ENCODE measurements at regions not wholly inside any gene's neighbourhood (a gene's known extent, or its start where the extent isn't known, plus 50 kb on each side); places are given as distances from the start of the nearest gene placed in this dataset.
A peak's percentile ranks its signal among the peaks of the same experiment; 100 is the strongest.

GRCh38 chr7:82757-83155 is 109.6 kb upstream of the FAM20C start:
- Histone ChIP-seq H3K36me3 (no peaks in the 10 kb centered on the region), H3K4me1 (peaks cover 0 to 4% of the 10 kb centered on the region in 2 donors), H3K4me3 (no peak overlapping the region)

GRCh38 chr7:83441-83840 is 108.9 kb upstream of the FAM20C start:
- Histone ChIP-seq H3K4me1 (peaks cover 0 to 4% of the 10 kb centered on the region in 2 donors), H3K9me3 (no peaks in the 10 kb centered on the region), H3K27ac (no peak overlapping the region), H3K4me3 (no peak overlapping the region), H3K36me3 (no peaks in the 10 kb centered on the region), H3K27me3 (no peaks in the 10 kb centered on the region)
- intact Hi-C loops (cut with DNase I; ENCODE audit: low total_unique reads), result no loop called here
- TF ChIP-seq POLR2A (IDR thresholded peaks at IDR 0.05) (no peak), CTCF (IDR thresholded peaks at IDR 0.05) (no peak)
- DNase-seq (ENCODE audit: low spot score in 2 of 2), result peak in 1 of 2 donors; percentile 15

More at GRCh38 chr7:82757-83155, 109.6 kb upstream of the FAM20C start:
- no peak for DNase-seq (ENCODE audit: low spot score in 2 of 2)
- intact Hi-C loops (cut with DNase I; ENCODE audit: low total_unique reads), result no loop called here
- TF ChIP-seq POLR2A (IDR thresholded peaks at IDR 0.05) (no peak), CTCF (IDR thresholded peaks at IDR 0.05) (no peak), POLR2AphosphoS5 (IDR thresholded peaks at IDR 0.05) (no peak)
- Histone ChIP-seq H3K27ac (peak overlapping the region; percentile 48 to 50), H3K9me3 (no peaks in the 10 kb centered on the region), H3K27me3 (no peaks in the 10 kb centered on the region)

- no peaks in the 10 kb centered on the region for H3K9me3 ChIP-seq
- intact Hi-C loops (cut with DNase I; ENCODE audit: low total_unique reads), result no loop called here
- no peak overlapping the region for H3K4me3 ChIP-seq
- H3K27ac ChIP-seq, result no peak overlapping the region
- DNase-seq (ENCODE audit: low spot score in 2 of 2), result no peak
- H3K4me1 ChIP-seq, result peaks cover 4% of the 10 kb centered on the region in 2 donors
- TF ChIP-seq POLR2AphosphoS5 (IDR thresholded peaks at IDR 0.05) (no peak), POLR2A (IDR thresholded peaks at IDR 0.05) (no peak), CTCF (IDR thresholded peaks at IDR 0.05) (no peak)
- H3K36me3 ChIP-seq, result no peaks in the 10 kb centered on the region
- H3K27me3 ChIP-seq, result no peaks in the 10 kb centered on the region
Measured at GRCh38 chr7:83861-84632, 108.3 kb upstream of the FAM20C start.

- no peak overlapping the region for H3K27ac ChIP-seq
- H3K4me1 ChIP-seq, result peaks cover 4 to 9% of the 10 kb centered on the region in 2 donors
- DNase-seq (ENCODE audit: low spot score in 2 of 2), result no peak
- H3K27me3 ChIP-seq, result no peaks in the 10 kb centered on the region
- no peaks in the 10 kb centered on the region for H3K36me3 ChIP-seq
- no peak overlapping the region for H3K4me3 ChIP-seq
- intact Hi-C loops (cut with DNase I; ENCODE audit: low total_unique reads), result no loop called here
- H3K9me3 ChIP-seq, result no peaks in the 10 kb centered on the region
- TF ChIP-seq POLR2AphosphoS5 (IDR thresholded peaks at IDR 0.05), result no peak
- TF ChIP-seq POLR2A (IDR thresholded peaks at IDR 0.05), result no peak
- no peak for TF ChIP-seq CTCF (IDR thresholded peaks at IDR 0.05)
Measured at GRCh38 chr7:84633-85020, 107.7 kb upstream of the FAM20C start.

GRCh38 chr7:85074-85882 is 107.1 kb upstream of the FAM20C start:
- intact Hi-C loops (cut with DNase I; ENCODE audit: low total_unique reads), result no loop called here
- no peaks in the 10 kb centered on the region for H3K27me3 ChIP-seq
- H3K27ac ChIP-seq, result no peak overlapping the region
- H3K36me3 ChIP-seq, result no peaks in the 10 kb centered on the region
- TF ChIP-seq POLR2A (IDR thresholded peaks at IDR 0.05) (no peak), CTCF (IDR thresholded peaks at IDR 0.05) (no peak), POLR2AphosphoS5 (IDR thresholded peaks at IDR 0.05) (no peak)
- H3K4me3 ChIP-seq, result no peak overlapping the region
- H3K4me1 ChIP-seq, result peaks cover 4 to 10% of the 10 kb centered on the region in 2 donors
- peak in 1 of 2 donors; percentile 17 for DNase-seq (ENCODE audit: low spot score in 2 of 2)
- no peaks in the 10 kb centered on the region for H3K9me3 ChIP-seq
